ENCODE measurements at regions not wholly inside any gene's neighbourhood (a gene's known extent, or its start where the extent isn't known, plus 50 kb on each side); places are given as distances from the start of the nearest gene placed in this dataset.

- no peak overlapping the region for H3K4me3 Mint-ChIP-seq (ENCODE audit: low read depth)
- TF ChIP-seq CTCF (IDR thresholded peaks at IDR 0.05; ENCODE audit: unreplicated experiment): no peak
- no peaks in the 10 kb centered on the region for H3K36me3 Mint-ChIP-seq (ENCODE audit: insufficient read depth)
- DNase-seq (ENCODE audit: low spot score, unreplicated experiment): no peak
- H3K4me1 Mint-ChIP-seq (ENCODE audit: low read depth): peaks cover 2% of the 10 kb centered on the region
- no peaks in the 10 kb centered on the region for H3K27me3 Mint-ChIP-seq
- no peak overlapping the region for H3K27ac Mint-ChIP-seq
- H3K9me3 Mint-ChIP-seq (ENCODE audit: low read depth): no peaks in the 10 kb centered on the region
These were observed 124.8 kb downstream of the TMTC3 start for GRCh38 chr12:88266806-88267360.

GRCh38 chr12:88267630-88268029 lies 125.5 kb downstream of the TMTC3 start:
- peaks cover 2% of the 10 kb centered on the region for H3K4me1 Mint-ChIP-seq (ENCODE audit: low read depth)
- H3K27me3 Mint-ChIP-seq: peaks cover 4% of the 10 kb centered on the region

GRCh38 chr12:88272456-88272855 lies 130.3 kb downstream of the TMTC3 start:
- no peaks in the 10 kb centered on the region for H3K4me1 Mint-ChIP-seq (ENCODE audit: low read depth)
- peaks cover 4% of the 10 kb centered on the region for H3K27me3 Mint-ChIP-seq
- no peak for TF ChIP-seq CTCF (IDR thresholded peaks at IDR 0.05; ENCODE audit: unreplicated experiment)
- H3K27ac Mint-ChIP-seq: no peak overlapping the region
- no peak for DNase-seq (ENCODE audit: low spot score, unreplicated experiment)
- H3K36me3 Mint-ChIP-seq (ENCODE audit: insufficient read depth): no peaks in the 10 kb centered on the region
- H3K9me3 Mint-ChIP-seq (ENCODE audit: low read depth): peaks cover 4% of the 10 kb centered on the region
- H3K4me3 Mint-ChIP-seq (ENCODE audit: low read depth): no peak overlapping the region

More at GRCh38 chr12:88267630-88268029, 125.5 kb downstream of the TMTC3 start:
- H3K9me3 Mint-ChIP-seq (ENCODE audit: low read depth): no peaks in the 10 kb centered on the region
- no peak overlapping the region for H3K4me3 Mint-ChIP-seq (ENCODE audit: low read depth)
- H3K27ac Mint-ChIP-seq: no peak overlapping the region
- TF ChIP-seq CTCF (IDR thresholded peaks at IDR 0.05; ENCODE audit: unreplicated experiment): no peak
- H3K36me3 Mint-ChIP-seq (ENCODE audit: insufficient read depth): no peaks in the 10 kb centered on the region
- no peak for DNase-seq (ENCODE audit: low spot score, unreplicated experiment)

- H3K4me1 Mint-ChIP-seq (ENCODE audit: low read depth): no peaks in the 10 kb centered on the region
- H3K9me3 Mint-ChIP-seq (ENCODE audit: low read depth): peaks cover 6% of the 10 kb centered on the region
- DNase-seq (ENCODE audit: low spot score, unreplicated experiment): no peak
- no peak overlapping the region for H3K27ac Mint-ChIP-seq
- no peak overlapping the region for H3K4me3 Mint-ChIP-seq (ENCODE audit: low read depth)
- no peaks in the 10 kb centered on the region for H3K36me3 Mint-ChIP-seq (ENCODE audit: insufficient read depth)
- peaks cover 4% of the 10 kb centered on the region for H3K27me3 Mint-ChIP-seq
- no peak for TF ChIP-seq CTCF (IDR thresholded peaks at IDR 0.05; ENCODE audit: unreplicated experiment)
These were observed 131.3 kb downstream of the TMTC3 start for GRCh38 chr12:88273450-88273849.

- Mint-ChIP-seq H3K9me3 (ENCODE audit: low read depth) (peaks cover 8% of the 10 kb centered on the region), H3K36me3 (ENCODE audit: insufficient read depth) (no peaks in the 10 kb centered on the region), H3K4me3 (ENCODE audit: low read depth) (no peak overlapping the region), H3K27ac (no peak overlapping the region), H3K27me3 (peaks cover 4% of the 10 kb centered on the region), H3K4me1 (ENCODE audit: low read depth) (no peaks in the 10 kb centered on the region)
- TF ChIP-seq CTCF (IDR thresholded peaks at IDR 0.05; ENCODE audit: unreplicated experiment): no peak
- no peak for DNase-seq (ENCODE audit: low spot score, unreplicated experiment)
These were observed 131.8 kb downstream of the TMTC3 start for GRCh38 chr12:88273875-88274274.
